Fibroblast of skin of right biceps (primary cell): ENCODE measurements at regions not wholly inside any gene's neighbourhood (a gene's known extent, or its start where the extent isn't known, plus 50 kb on each side); places are given as distances from the start of the nearest gene placed in this dataset.

Experiments used
- DNase-seq: peaks from one replicate; pipeline ENCODE4 v3.0.0-alpha.2; 2013

DNA sequence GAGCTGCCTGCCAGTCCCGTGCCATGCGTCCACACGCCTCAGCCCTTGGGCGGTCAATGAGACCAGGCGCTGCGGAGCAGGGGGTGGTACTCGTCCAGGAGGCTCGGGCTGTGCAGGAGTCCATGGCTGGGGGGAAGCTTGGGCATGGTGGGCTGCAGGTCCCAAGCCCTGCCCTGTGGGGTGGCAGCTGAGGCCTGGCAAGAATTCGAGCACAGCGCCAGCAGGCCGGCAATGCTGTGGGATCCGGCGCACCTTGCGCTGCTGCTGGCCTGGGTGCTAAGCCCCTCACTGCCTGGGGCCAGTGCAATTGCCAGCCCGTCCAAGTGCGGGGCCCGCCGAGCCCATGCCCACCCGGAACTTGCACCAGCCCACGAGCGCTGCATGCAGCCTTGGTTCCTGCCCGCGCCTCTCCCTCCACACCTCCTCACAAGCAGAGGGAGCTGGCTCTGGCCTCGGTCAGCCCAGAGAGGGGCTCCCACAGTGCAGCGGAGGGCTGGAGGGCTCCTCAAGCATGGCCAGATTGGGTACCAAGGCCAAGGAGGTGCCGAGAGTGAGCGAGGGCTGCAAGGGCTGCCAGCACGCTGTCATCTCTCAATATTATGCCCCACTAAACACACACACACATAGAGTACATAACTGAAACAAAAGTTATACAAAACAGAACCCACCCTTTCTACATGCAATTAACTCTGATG is 307.7 kb downstream of the LMO4 start:
- DNase-seq: no peak

DNA sequence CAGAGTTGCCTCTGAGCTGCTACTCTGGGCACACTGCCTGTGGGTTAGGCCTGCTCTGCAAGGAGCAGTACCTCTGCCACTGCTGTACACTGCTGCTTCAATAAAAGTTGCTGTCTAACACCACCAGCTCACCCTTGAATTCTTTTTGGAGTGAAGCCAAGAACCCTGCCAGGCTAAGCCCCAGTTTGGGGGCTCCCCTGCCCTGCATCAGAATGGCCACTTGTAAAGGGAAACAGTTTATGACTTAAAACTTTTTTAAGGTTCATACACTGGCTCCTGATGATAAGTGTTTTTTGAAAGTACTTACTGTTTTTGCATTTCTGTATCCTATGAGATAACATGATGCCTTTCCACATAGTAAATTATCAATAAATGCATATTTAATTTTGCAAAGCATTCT is 310.0 kb downstream of the LMO4 start:
- no peak for DNase-seq

GRCh38 chr1:87641996-87642395 is 313.3 kb downstream of the LMO4 start:
- DNase-seq: no peak

GRCh38 chr1:87642581-87643221 is 314.0 kb downstream of the LMO4 start:
- peak; percentile 36 for DNase-seq

DNA sequence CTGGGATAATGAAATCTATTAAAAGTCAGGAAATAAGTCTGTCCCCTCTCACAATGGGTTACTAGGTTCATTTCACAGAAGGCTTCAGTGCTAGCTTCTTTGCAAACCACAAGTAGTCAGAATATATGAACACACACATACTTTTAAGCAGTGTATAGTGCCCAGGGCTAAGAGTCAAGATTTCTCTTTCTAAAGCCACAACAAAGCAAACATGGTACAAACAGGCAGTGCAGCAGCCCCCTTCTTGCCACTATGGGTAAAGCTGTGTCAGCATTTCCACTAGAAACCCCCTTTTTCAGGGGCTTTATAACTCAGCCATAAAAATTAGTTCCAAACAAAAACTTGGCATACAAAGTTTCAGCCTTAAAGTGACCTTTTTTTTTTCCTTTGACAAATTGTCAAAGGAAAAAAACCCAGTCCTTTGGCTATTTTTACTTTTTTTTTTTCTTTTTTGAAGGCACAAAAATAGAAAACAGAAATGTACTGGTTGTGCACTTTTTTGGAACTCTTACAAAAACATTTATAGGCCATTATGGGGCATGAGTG is 315.4 kb downstream of the LMO4 start:
- DNase-seq: peak; percentile 35

- peak; percentile 82 for DNase-seq
These were observed 316.0 kb downstream of the LMO4 start for GRCh38 chr1:87644579-87645190.

- DNase-seq: no peak
These were observed 318.9 kb downstream of the LMO4 start for GRCh38 chr1:87647430-87648177.

DNA sequence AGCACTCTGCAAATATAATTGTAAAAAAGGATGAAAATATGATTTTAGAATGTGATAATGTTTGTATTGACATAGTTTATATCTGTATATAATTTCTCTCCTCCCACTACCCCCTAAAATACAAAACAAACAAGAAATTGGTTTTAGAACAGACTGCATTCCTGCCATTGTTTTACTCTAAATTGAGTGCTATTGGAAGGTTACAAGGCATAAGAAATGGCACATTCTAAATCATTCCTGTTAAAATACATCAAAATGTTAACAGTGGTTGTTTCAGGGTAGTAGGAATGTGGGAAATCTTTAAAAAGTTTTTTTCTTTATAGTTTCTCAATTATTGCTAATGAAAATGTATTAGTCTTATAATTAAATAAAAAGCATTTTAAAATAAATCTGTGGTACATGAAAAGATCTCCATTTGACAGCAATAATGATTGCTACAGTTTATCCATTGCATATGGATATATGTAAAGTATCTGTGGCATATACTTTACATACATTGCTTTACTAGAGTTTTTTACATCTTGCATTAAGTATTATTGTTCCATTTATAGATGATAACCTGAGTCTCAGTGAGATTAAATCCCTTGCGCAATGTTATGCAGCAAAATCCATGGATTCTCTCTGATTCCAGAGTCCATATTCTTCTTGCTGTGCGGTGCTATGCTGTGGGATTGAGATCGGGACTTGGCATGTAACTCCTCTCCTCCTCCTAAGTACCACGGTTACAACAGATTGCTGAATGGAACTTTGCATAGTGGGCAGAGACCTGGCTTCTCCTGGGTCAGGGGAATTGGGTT is 319.8 kb downstream of the LMO4 start:
- DNase-seq: no peak

DNA sequence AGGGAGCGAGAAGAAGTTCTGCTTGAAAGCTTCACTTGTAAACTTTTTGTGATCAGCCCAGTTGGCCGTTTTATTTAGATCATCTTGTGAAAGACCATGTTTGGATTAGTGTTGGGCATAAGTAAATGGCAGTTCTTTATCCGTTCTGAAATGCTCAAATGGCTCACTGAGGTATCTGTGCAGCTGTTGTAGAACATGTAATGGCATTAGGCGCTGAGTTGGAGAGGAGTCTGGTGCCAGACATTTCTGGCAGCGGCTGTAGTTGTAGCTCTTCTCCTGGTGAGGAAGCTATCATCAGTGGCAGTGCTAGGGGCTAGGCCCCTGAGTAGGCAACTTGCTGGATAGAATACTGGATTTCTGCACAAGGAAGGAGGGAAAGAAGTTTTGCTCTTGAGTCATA is 321.6 kb downstream of the LMO4 start:
- DNase-seq: no peak

DNA sequence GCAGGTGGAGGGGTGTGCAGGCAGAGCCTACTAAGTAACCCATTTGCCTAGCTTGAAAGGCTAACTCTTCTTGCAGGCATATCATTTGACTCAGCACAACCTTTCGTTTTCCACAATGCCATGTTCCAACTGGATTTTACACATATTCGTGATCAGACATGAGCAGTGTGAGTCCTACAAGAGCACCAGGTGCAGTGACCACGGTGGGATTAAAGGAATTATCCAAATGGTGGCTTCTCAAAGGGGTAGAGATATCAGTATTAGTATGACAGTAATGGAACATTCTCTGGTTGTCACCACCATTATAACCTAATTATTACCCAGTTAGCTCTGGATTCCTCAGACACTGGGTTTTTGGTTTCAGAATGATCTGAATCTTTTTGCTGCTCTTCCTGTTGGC is 323.5 kb downstream of the LMO4 start:
- no peak for DNase-seq

GRCh38 chr1:87665151-87665550 is 336.5 kb downstream of the LMO4 start:
- no peak for DNase-seq

DNA sequence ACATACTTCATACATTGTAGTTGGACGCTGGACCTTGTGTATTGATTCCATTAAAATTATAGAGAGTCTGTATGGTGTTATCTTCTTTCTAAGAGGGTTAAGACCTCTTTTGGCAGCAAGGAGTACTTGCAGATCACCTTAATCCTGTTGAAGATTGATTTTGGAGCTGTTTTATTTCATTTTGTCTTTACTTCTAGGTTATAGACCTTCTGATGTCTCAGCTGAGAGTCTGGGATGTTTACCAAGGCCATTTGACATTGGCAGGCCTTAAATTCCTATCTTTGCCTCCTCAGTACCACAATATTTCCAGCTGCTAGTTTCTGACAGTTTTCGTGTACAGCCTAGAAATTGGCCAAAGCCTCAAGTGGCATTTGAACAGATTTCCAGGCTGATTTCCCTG is 338.0 kb downstream of the LMO4 start:
- no peak for DNase-seq

DNA sequence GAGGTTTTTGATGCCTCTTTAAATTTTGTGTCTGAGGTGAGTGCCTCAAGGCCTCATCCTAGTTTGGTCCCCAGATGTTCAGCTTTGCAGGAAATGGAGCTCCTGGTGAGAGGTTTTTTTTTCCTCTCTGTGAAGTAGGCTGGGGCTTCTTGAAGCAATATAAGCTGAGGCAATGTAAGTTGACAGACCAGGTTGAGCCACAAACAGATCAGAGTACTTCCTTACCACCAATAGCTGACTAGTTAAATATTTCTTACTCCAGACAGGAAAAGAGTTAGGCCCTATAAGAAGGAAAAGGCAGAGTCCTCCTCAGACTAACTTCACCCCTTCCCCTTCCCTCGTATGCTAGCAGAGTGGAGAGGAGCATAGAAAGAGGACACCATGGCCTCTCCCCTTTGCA is 341.0 kb downstream of the LMO4 start:
- no peak for DNase-seq

DNA sequence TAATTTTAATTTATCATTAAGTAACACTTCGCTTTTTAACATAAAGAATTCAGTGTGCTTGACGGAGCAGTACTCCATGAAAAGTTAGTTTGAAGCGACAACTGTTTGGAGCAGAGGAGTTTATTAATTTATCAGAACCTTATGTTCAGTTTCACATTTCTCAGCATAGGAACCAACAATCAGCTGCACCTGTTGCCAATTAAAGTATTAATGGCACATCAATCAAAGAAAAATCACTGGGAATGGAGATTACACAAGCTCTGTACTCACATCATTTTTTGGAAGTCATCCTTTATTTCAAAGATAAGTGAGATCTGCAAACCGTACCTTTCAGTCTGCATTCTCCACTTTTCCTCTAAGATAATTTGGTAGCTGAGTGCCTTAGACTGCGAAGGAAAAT is 344.6 kb downstream of the LMO4 start:
- DNase-seq: no peak

- DNase-seq: no peak
These were observed 345.1 kb downstream of the LMO4 start for GRCh38 chr1:87673748-87674147.

GRCh38 chr1:87674791-87675190 is 346.1 kb downstream of the LMO4 start:
- DNase-seq: no peak

GRCh38 chr1:87678266-87678665 is 349.6 kb downstream of the LMO4 start:
- DNase-seq: no peak

DNA sequence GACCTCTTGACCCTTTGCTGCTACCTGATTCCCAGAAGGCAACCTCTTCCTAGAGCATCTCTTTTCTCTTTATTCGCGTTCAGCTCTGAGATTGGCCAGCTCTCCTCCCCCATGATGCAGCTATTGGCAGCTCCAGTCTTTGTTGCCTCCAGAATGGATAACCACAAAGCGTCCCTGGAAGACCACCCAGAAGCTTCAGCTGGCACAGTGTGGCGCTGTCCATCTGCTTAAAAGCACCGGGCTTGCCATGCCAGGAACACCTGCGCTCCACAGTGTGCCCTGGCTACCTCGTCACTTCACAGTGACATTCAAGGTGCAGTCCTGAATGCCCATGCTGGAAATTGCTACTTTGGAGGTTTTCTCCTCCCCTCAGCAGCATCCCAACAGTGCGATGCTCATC is 353.9 kb downstream of the LMO4 start:
- DNase-seq: no peak

- DNase-seq: no peak
These were observed 354.7 kb downstream of the LMO4 start for GRCh38 chr1:87683196-87683956.

- peak; percentile 23 for DNase-seq
These were observed 355.5 kb downstream of the LMO4 start for GRCh38 chr1:87684194-87684593.

DNA sequence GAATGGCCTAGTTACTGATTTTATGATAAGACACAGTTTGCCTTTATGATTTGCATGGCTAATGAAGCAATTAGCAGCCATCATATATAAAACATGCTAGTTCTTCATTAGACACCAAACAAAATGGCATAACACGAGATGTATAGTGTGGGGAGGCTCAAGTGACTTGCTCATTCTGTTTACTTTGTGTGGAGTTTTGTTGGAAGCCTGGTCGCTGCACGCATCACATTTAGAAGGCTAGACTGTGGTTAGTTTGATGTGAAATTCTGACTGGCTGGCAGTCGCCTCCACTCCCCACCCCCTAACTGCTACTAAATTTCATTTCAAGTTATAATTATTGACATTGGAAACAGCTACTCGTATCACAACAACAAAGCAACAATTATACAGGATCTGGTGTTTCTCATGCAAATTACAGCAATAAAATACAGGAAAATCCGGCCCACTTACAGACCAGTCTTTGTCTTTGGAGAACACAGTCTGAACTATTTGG is 356.1 kb downstream of the LMO4 start:
- peak; percentile 59 for DNase-seq
